Loucy (cell line): ENCODE measurements at regions not wholly inside any gene's neighbourhood (a gene's known extent, or its start where the extent isn't known, plus 50 kb on each side); places are given as distances from the start of the nearest gene placed in this dataset.

Experiments used
- EZH2phosphoT487 ChIP-seq: fragments of 200-600 bp; IDR thresholded peaks from 2 replicates; pipeline ENCODE4 v1.6.1; 2018; ENCODE audit warnings: antibody characterized with exemption, mild to moderate bottlenecking, moderate library complexity, borderline replicate concordance
- TF ChIP-seq, protein P1 (sequence below): fragments of 200-600 bp; sonication (generic); conservative IDR thresholded peaks from 2 replicates; pipeline ENCODE4 v1.5.1; 2014; ENCODE audit warnings: mild to moderate bottlenecking, antibody characterized with exemption, low read length

DNA sequence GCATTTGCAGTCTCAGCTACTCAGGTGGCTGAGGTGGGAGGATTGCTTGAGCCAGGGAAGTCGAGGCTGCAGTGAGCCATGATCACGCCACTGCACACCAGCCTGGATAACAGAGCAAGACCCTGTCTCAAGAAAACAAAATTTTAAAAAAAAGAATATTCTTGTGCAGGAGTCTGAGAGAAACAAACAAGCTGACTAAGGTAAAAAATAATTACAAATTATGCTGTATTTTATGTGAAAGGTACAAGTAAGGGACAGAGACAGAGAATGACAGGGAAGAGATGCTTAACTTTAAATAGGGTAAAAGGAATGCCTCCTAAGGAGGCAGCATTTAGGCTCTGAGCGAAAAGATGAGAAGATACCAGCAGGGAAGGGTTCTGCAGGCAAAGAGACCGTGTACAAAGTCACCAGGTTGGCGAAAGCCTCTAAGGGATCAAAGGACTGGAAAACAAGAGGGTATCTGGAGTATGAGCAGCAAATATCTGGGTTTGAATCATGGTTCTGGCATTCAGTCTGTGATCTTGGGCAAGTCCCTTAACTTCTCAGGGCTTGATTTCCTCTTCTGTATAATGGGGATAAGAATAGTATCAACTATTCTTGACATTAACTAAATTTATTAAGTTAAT, 106.2 kb upstream of the RHOBTB1 start:
- TF ChIP-seq, protein P1, sequence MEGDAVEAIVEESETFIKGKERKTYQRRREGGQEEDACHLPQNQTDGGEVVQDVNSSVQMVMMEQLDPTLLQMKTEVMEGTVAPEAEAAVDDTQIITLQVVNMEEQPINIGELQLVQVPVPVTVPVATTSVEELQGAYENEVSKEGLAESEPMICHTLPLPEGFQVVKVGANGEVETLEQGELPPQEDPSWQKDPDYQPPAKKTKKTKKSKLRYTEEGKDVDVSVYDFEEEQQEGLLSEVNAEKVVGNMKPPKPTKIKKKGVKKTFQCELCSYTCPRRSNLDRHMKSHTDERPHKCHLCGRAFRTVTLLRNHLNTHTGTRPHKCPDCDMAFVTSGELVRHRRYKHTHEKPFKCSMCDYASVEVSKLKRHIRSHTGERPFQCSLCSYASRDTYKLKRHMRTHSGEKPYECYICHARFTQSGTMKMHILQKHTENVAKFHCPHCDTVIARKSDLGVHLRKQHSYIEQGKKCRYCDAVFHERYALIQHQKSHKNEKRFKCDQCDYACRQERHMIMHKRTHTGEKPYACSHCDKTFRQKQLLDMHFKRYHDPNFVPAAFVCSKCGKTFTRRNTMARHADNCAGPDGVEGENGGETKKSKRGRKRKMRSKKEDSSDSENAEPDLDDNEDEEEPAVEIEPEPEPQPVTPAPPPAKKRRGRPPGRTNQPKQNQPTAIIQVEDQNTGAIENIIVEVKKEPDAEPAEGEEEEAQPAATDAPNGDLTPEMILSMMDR = no peak
- TF ChIP-seq EZH2phosphoT487 = no peak
